H9 (cell line): ENCODE measurements at regions not wholly inside any gene's neighbourhood (a gene's known extent, or its start where the extent isn't known, plus 50 kb on each side); places are given as distances from the start of the nearest gene placed in this dataset.

Source experiments
- DNase-seq: peaks from one replicate; pipeline ENCODE4 v3.0.0-alpha.2; 2017
- H2AFZ ChIP-seq: one replicate; pipeline ENCODE4 v1.6.1; 2013; ENCODE audit warnings: mild to moderate bottlenecking, low read length, control low read depth, moderate library complexity
- H2AK5ac ChIP-seq: 2 replicates; pipeline ENCODE4 v1.6.1; 2013; ENCODE audit warnings: low read length, control low read depth, mixed read lengths; ENCODE audit not compliant: insufficient read length
- H2BK120ac ChIP-seq: one replicate; pipeline ENCODE4 v1.6.1; 2013; ENCODE audit warnings: low read depth, mild to moderate bottlenecking, low read length, control low read depth, inconsistent platforms; ENCODE audit not compliant: poor library complexity, severe bottlenecking
- H2BK12ac ChIP-seq: 2 replicates; pipeline ENCODE4 v1.6.1; 2013; ENCODE audit warnings: low read length, control low read depth, mixed read lengths, low read depth; ENCODE audit not compliant: insufficient read length
- H2BK15ac ChIP-seq: 2 replicates; pipeline ENCODE4 v1.6.1; 2013; ENCODE audit warnings: low read depth, low read length, control low read depth
- H2BK20ac ChIP-seq: one replicate; pipeline ENCODE4 v1.6.1; 2013; ENCODE audit warnings: low read depth, mild to moderate bottlenecking, low read length, control low read depth, inconsistent platforms; ENCODE audit not compliant: poor library complexity, severe bottlenecking
- H2BK5ac ChIP-seq: 2 replicates; pipeline ENCODE4 v1.6.1; 2013; ENCODE audit warnings: low read length, control low read depth, mixed read lengths; ENCODE audit not compliant: insufficient read length
- H3K14ac ChIP-seq: 2 replicates; pipeline ENCODE4 v1.6.1; 2013; ENCODE audit warnings: low read length, control low read depth; ENCODE audit not compliant: insufficient read depth
- H3K18ac ChIP-seq: 2 replicates; pipeline ENCODE4 v1.6.1; 2013; ENCODE audit warnings: low read depth, mild to moderate bottlenecking, mixed read lengths, low read length, control low read depth; ENCODE audit not compliant: insufficient read length
- H3K23ac ChIP-seq: 2 replicates; pipeline ENCODE4 v1.6.1; 2013; ENCODE audit warnings: low read length, control low read depth, mixed read lengths, low read depth; ENCODE audit not compliant: insufficient read length
- H3K23me2 ChIP-seq: 2 replicates; pipeline ENCODE4 v1.6.1; 2013; ENCODE audit warnings: low read depth, mild to moderate bottlenecking, mixed read lengths, low read length, control low read depth; ENCODE audit not compliant: insufficient read length, poor library complexity, severe bottlenecking
- H3K27ac ChIP-seq: 2 replicates; pipeline ENCODE4 v1.5.1; 2013; ENCODE audit warnings: low read length, control low read depth, mixed read lengths, low read depth; ENCODE audit not compliant: insufficient read length
- H3K27me3 ChIP-seq: 2 replicates; pipeline ENCODE4 v1.6.1; 2013; ENCODE audit warnings: low read length, control low read depth, inconsistent platforms; ENCODE audit not compliant: insufficient read depth
- H3K4ac ChIP-seq: 2 replicates; pipeline ENCODE4 v1.6.1; 2013; ENCODE audit warnings: low read depth, mild to moderate bottlenecking, control low read depth, inconsistent platforms, low read length, moderate library complexity
- H3K4me1 ChIP-seq: 2 replicates; pipeline ENCODE4 v1.6.1; 2013; ENCODE audit warnings: low read length, control low read depth, inconsistent platforms; ENCODE audit not compliant: insufficient read depth
- H3K4me2 ChIP-seq: 2 replicates; pipeline ENCODE4 v1.6.1; 2013; ENCODE audit warnings: low read length, control low read depth, mixed read lengths; ENCODE audit not compliant: insufficient read length, insufficient read depth
- H3K56ac ChIP-seq: 2 replicates; pipeline ENCODE4 v1.6.1; 2013; ENCODE audit warnings: low read depth, mild to moderate bottlenecking, mixed read lengths, low read length, control low read depth; ENCODE audit not compliant: insufficient read length
- H3K79me1 ChIP-seq: 2 replicates; pipeline ENCODE4 v1.6.1; 2013; ENCODE audit warnings: low read depth, mild to moderate bottlenecking, moderate library complexity, low read length, control low read depth, inconsistent platforms; ENCODE audit not compliant: insufficient read depth, poor library complexity, severe bottlenecking
- H3K79me2 ChIP-seq: 2 replicates; pipeline ENCODE4 v1.6.1; 2013; ENCODE audit warnings: low read length, control low read depth, inconsistent platforms; ENCODE audit not compliant: insufficient read depth
- H3K9ac ChIP-seq: 2 replicates; pipeline ENCODE4 v1.6.1; 2013; ENCODE audit warnings: low read length, control low read depth, mixed read lengths; ENCODE audit not compliant: insufficient read length; ENCODE audit errors: extremely low read depth
- H3K9me3 ChIP-seq: one replicate; pipeline ENCODE4 v1.6.1; 2013; ENCODE audit warnings: low read depth, low read length, inconsistent platforms; ENCODE audit not compliant: control insufficient read depth
- H3T11ph ChIP-seq: one replicate; pipeline ENCODE4 v1.6.1; 2013; ENCODE audit warnings: mild to moderate bottlenecking, low read length, control low read depth, inconsistent platforms
- H4K20me1 ChIP-seq: one replicate; pipeline ENCODE4 v1.6.1; 2013; ENCODE audit not compliant: control insufficient read depth, insufficient read length, insufficient read depth
- H4K5ac ChIP-seq: 2 replicates; pipeline ENCODE4 v1.6.1; 2013; ENCODE audit warnings: low read depth, mild to moderate bottlenecking, mixed read lengths, low read length, control low read depth; ENCODE audit not compliant: insufficient read length
- H4K8ac ChIP-seq: replicated peaks from 2 replicates; pipeline ENCODE4 v1.6.1; 2013; ENCODE audit warnings: low read length, control low read depth, mixed read lengths, low read depth; ENCODE audit not compliant: insufficient read length
- H4K91ac ChIP-seq: 2 replicates; pipeline ENCODE4 v1.6.1; 2013; ENCODE audit warnings: low read depth, mild to moderate bottlenecking, moderate library complexity, mixed read lengths, low read length, control low read depth; ENCODE audit not compliant: insufficient read length
- H3K27ac Mint-ChIP-seq, 3 experiments: 2 replicates in 2 of 3; 3 replicates in 1 of 3; pipeline ENCODE4 v1.8.0; 2020 to 2021; ENCODE audit warnings: mixed read lengths in 3 of 3, mild to moderate bottlenecking in 1 of 3, moderate library complexity in 1 of 3
- H3K27me3 Mint-ChIP-seq: 2 replicates; pipeline ENCODE4 v1.8.0; 2021; ENCODE audit warnings: low read depth, mild to moderate bottlenecking, moderate library complexity, mixed read lengths
- H3K36me3 Mint-ChIP-seq, 3 experiments: 2 replicates in 2 of 3; 3 replicates in 1 of 3; pipeline ENCODE4 v1.8.0; 2020 to 2021; ENCODE audit warnings: low read depth in 3 of 3, mixed read lengths in 3 of 3; ENCODE audit not compliant: insufficient read depth in 1 of 3
- H3K4me1 Mint-ChIP-seq, 2 experiments: 2 replicates each; pipeline ENCODE4 v1.8.0; 2020; ENCODE audit warnings: mixed read lengths in 2 of 2
- H3K4me3 Mint-ChIP-seq, 2 experiments: 2 replicates in 1 of 2; 3 replicates in 1 of 2; pipeline ENCODE4 v1.8.0; 2020 to 2021; ENCODE audit warnings: mild to moderate bottlenecking in 2 of 2, mixed read lengths in 2 of 2, moderate library complexity in 1 of 2
- H3K9me3 Mint-ChIP-seq, 2 experiments: 2 replicates in 1 of 2; 3 replicates in 1 of 2; pipeline ENCODE4 v1.8.0; 2020; ENCODE audit warnings: mild to moderate bottlenecking in 2 of 2, mixed read lengths in 2 of 2, moderate library complexity in 1 of 2
- CTCF ChIP-seq: fragments of 200-600 bp; sonication (generic); conservative IDR thresholded peaks from 3 replicates; pipeline ENCODE4 v1.8.0; 2021; ENCODE audit warnings: antibody characterized with exemption, mild to moderate bottlenecking
- WGBS: extraction: QIAGEN DNeasy Blood & Tissue Kit; methylation state at CpG from one replicate; pipeline ENCODE4 v1.1.7; 2013; ENCODE audit warnings: missing lambda C conversion rate, low lambda C conversion rate, mixed read lengths; ENCODE audit not compliant: insufficient read length; ENCODE audit errors: extremely low coverage; 5-methylcytosine and 5-hydroxymethylcytosine counted together

- H3K23ac ChIP-seq, result no peak overlapping the region
- H2BK12ac ChIP-seq, result no peak overlapping the region
- H4K8ac ChIP-seq, result no peak overlapping the region
- H4K91ac ChIP-seq, result no peak overlapping the region
- no peaks in the 10 kb centered on the region for H3K79me1 ChIP-seq
- no peak overlapping the region for H2BK20ac ChIP-seq
- TF ChIP-seq CTCF, result no peak
- H3K56ac ChIP-seq, result no peak overlapping the region
- H3K27me3 Mint-ChIP-seq, result no peaks in the 10 kb centered on the region; the same call in 1 of the 2 replicates
- no peak overlapping the region for H3K14ac ChIP-seq
- no peak overlapping the region for H2BK15ac ChIP-seq
- H3K27ac ChIP-seq, result no peak overlapping the region
- no peak overlapping the region for H3K4me3 Mint-ChIP-seq
- no peak overlapping the region for H2BK5ac ChIP-seq
- no peaks in the 10 kb centered on the region for H3K4me1 ChIP-seq
- no peak overlapping the region for H3K9ac ChIP-seq
- no peaks in the 10 kb centered on the region for H3K9me3 ChIP-seq
- WGBS, result no CpG with 5 or more reads among the region's 13 CpGs
- no peak for DNase-seq
- no peak overlapping the region for H3K4me2 ChIP-seq
- H2AFZ ChIP-seq, result no peak overlapping the region
- H3K18ac ChIP-seq, result no peak overlapping the region
- H3K79me2 ChIP-seq, result no peaks in the 10 kb centered on the region
- H3K23me2 ChIP-seq, result no peaks in the 10 kb centered on the region
- no peak overlapping the region for H2BK120ac ChIP-seq
- H4K20me1 ChIP-seq, result no peaks in the 10 kb centered on the region
- no peak overlapping the region for H4K5ac ChIP-seq
- H3K4ac ChIP-seq, result no peak overlapping the region
- H3K27ac Mint-ChIP-seq, result peak overlapping the region in 1 of 3 experiments; percentile 54; a peak in 3 of 7 replicates
- no peak overlapping the region for H3T11ph ChIP-seq
- no peaks in the 10 kb centered on the region for H3K27me3 ChIP-seq
- peaks cover 0 to 3% (median 0%) of the 10 kb centered on the region in 3 experiments; a peak in 1 of 7 replicates for H3K36me3 Mint-ChIP-seq
- H2AK5ac ChIP-seq, result no peak overlapping the region
- H3K9me3 Mint-ChIP-seq, result peaks cover 0 to 3% of the 10 kb centered on the region in 2 experiments; a peak in 2 of 5 replicates
- H3K4me1 Mint-ChIP-seq, result peaks cover 8 to 12% of the 10 kb centered on the region in 2 experiments; a peak in 3 of 4 replicates
Observed at GRCh38 chr18:76056471-76057110, 438.5 kb downstream of the ZNF516 start.
